WTC11 (cell line): ENCODE measurements at regions not wholly inside any gene's neighbourhood (a gene's known extent, or its start where the extent isn't known, plus 50 kb on each side); places are given as distances from the start of the nearest gene placed in this dataset.
A peak's percentile ranks its signal among the peaks of the same experiment; 100 is the strongest.
"Not testable (repeated sequence)": the region's sequence is repeated elsewhere in the genome, so short reads cannot be mapped to it uniquely, and the experiment has no call there.

Experiments
- ATAC-seq: fragments of 200-7000 bp; cut with Tn5 transposase; 2 replicates; pipeline ENCODE4 v1.10.0; 2021; ENCODE audit warnings: mild to moderate bottlenecking, moderate library complexity
- CTCF ChIA-PET: fragments of 300-600 bp; sonication (Branson Sonifier 250); formaldehyde crosslinking; loops from one replicate; lab custom pipeline; 2021; ENCODE audit warnings: antibody characterized with exemption; lab: Charles Lee
- POLR2A ChIA-PET: fragments of 350-600 bp; sonication (Branson Sonifier 250); formaldehyde crosslinking; loops from one replicate; lab custom pipeline; 2021; ENCODE audit warnings: antibody characterized with exemption; lab: Charles Lee
- DNase-seq: peaks from one replicate; pipeline ENCODE4 v3.0.0; 2021; ENCODE audit warnings: low spot score
- H3K27ac Mint-ChIP-seq: 2 replicates; pipeline ENCODE4 v1.8.0; 2021; ENCODE audit warnings: mixed read lengths
- H3K27me3 Mint-ChIP-seq: 2 replicates; pipeline ENCODE4 v1.8.0; 2021; ENCODE audit warnings: low read depth, mild to moderate bottlenecking, moderate library complexity, mixed read lengths
- H3K36me3 Mint-ChIP-seq: 2 replicates; pipeline ENCODE4 v1.8.0; 2021; ENCODE audit warnings: mixed read lengths
- H3K4me1 Mint-ChIP-seq: 2 replicates; pipeline ENCODE4 v1.8.0; 2022; ENCODE audit warnings: mixed read lengths
- H3K4me3 Mint-ChIP-seq: 2 replicates; pipeline ENCODE4 v1.8.0; 2021; ENCODE audit warnings: mild to moderate bottlenecking, moderate library complexity, mixed read lengths
- H3K9me3 Mint-ChIP-seq: 2 replicates; pipeline ENCODE4 v1.8.0; 2021; ENCODE audit warnings: mixed read lengths
- CBFB ChIP-seq: sonication (generic); formaldehyde crosslinking; IDR thresholded peaks from 2 replicates; pipeline ENCODE4 v1.8.1; 2022; ENCODE audit warnings: mild to moderate bottlenecking, low read depth, missing genetic modification reagents
- CREB1 ChIP-seq: sonication (generic); formaldehyde crosslinking; IDR thresholded peaks from 2 replicates; pipeline ENCODE4 v1.8.0; 2023; ENCODE audit warnings: mild to moderate bottlenecking, missing genetic modification reagents
- ELF4 ChIP-seq: sonication (generic); formaldehyde crosslinking; IDR thresholded peaks from 2 replicates; pipeline ENCODE4 v1.8.1; 2022; ENCODE audit warnings: low read depth, mild to moderate bottlenecking, moderate library complexity, missing genetic modification reagents
- FOXK1 ChIP-seq: sonication (generic); formaldehyde crosslinking; IDR thresholded peaks from 2 replicates; pipeline ENCODE4 v1.8.0; 2022; ENCODE audit warnings: mild to moderate bottlenecking, moderate library complexity, missing genetic modification reagents
- GRHL2 ChIP-seq: fragments of 250-450 bp; sonication (Bioruptor Pico); IDR thresholded peaks from 2 replicates; pipeline ENCODE4 v1.8.0; 2022; ENCODE audit warnings: mild to moderate bottlenecking, moderate library complexity; ENCODE audit not compliant: insufficient replicate concordance, severe bottlenecking
- MYBL2 ChIP-seq: sonication (generic); formaldehyde crosslinking; IDR thresholded peaks from 2 replicates; pipeline ENCODE4 v1.8.1; 2023; ENCODE audit warnings: mild to moderate bottlenecking, moderate library complexity, missing genetic modification reagents
- NFE2L1 ChIP-seq: sonication (generic); formaldehyde crosslinking; IDR thresholded peaks from 2 replicates; pipeline ENCODE4 v1.8.1; 2023; ENCODE audit warnings: missing genetic modification reagents
- PRRX2 ChIP-seq: fragments of 250-450 bp; sonication (Bioruptor Pico); IDR thresholded peaks from 2 replicates; pipeline ENCODE4 v1.8.0; 2021; ENCODE audit warnings: mild to moderate bottlenecking
- SMAD3 ChIP-seq: sonication (generic); formaldehyde crosslinking; IDR thresholded peaks from 2 replicates; pipeline ENCODE4 v1.8.0; 2022; ENCODE audit warnings: missing genetic modification reagents, mild to moderate bottlenecking, borderline replicate concordance
- SOX15 ChIP-seq: fragments of 250-450 bp; sonication (Bioruptor Pico); IDR thresholded peaks from 2 replicates; pipeline ENCODE4 v1.9.0; 2021; ENCODE audit warnings: mild to moderate bottlenecking
- SP1 ChIP-seq: sonication (generic); formaldehyde crosslinking; conservative IDR thresholded peaks from 2 replicates; pipeline ENCODE4 v1.8.1; 2022; ENCODE audit warnings: missing genetic modification reagents
- ZNF121 ChIP-seq: sonication (generic); formaldehyde crosslinking; IDR thresholded peaks from 2 replicates; pipeline ENCODE4 v1.8.0; 2023; ENCODE audit warnings: missing genetic modification reagents
- ZNF396 ChIP-seq: fragments of 250-450 bp; sonication (Bioruptor Pico); IDR thresholded peaks from 2 replicates; pipeline ENCODE4 v1.8.0; 2021; ENCODE audit warnings: mild to moderate bottlenecking, moderate library complexity, borderline replicate concordance
- ZNF423 ChIP-seq: fragments of 250-450 bp; sonication (Bioruptor Pico); IDR thresholded peaks from 2 replicates; pipeline ENCODE4 v2.1.2; 2022; ENCODE audit warnings: mild to moderate bottlenecking, moderate library complexity
- TF ChIP-seq, protein P1 (sequence below): sonication (generic); formaldehyde crosslinking; IDR thresholded peaks from 2 replicates; pipeline ENCODE4 v1.8.1; 2023; ENCODE audit warnings: mild to moderate bottlenecking, missing genetic modification reagents, borderline replicate concordance
- TF ChIP-seq, protein P2 (sequence below): sonication (generic); formaldehyde crosslinking; IDR thresholded peaks from 2 replicates; pipeline ENCODE4 v1.8.0; 2023; ENCODE audit warnings: mild to moderate bottlenecking, missing genetic modification reagents
- TF ChIP-seq, protein P3 (sequence below): sonication (generic); formaldehyde crosslinking; IDR thresholded peaks from 2 replicates; pipeline ENCODE4 v1.8.0; 2022; ENCODE audit warnings: mild to moderate bottlenecking, missing genetic modification reagents
- TF ChIP-seq, protein P4 (sequence below): fragments of 200-600 bp; IDR thresholded peaks from 2 replicates; pipeline ENCODE4 v1.8.0; 2022; ENCODE audit warnings: antibody characterized with exemption
- TF ChIP-seq, protein P5 (sequence below): sonication (generic); formaldehyde crosslinking; IDR thresholded peaks from 2 replicates; pipeline ENCODE4 v1.8.1; 2023; ENCODE audit warnings: mild to moderate bottlenecking, missing genetic modification reagents

DNA sequence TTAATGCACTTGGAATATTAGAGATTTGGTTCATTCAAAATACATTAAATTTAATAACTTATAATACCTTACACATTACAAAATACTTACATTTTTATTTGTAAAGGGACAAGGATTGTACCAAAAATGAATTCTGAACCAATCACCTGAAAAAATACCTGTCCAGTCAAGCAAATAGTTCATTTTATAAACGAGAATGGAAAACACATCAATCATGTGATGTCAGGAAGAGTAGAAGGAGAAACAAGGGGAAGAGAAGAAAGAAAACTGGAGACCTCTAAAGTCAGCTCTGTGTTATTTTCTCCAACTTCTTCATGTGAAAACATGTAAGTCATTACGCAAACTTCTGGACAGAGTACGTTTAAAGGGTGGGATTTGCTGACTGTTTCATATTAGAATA lies 989.0 kb upstream of the NUDT12 start (continued):
- TF ChIP-seq, protein P1, sequence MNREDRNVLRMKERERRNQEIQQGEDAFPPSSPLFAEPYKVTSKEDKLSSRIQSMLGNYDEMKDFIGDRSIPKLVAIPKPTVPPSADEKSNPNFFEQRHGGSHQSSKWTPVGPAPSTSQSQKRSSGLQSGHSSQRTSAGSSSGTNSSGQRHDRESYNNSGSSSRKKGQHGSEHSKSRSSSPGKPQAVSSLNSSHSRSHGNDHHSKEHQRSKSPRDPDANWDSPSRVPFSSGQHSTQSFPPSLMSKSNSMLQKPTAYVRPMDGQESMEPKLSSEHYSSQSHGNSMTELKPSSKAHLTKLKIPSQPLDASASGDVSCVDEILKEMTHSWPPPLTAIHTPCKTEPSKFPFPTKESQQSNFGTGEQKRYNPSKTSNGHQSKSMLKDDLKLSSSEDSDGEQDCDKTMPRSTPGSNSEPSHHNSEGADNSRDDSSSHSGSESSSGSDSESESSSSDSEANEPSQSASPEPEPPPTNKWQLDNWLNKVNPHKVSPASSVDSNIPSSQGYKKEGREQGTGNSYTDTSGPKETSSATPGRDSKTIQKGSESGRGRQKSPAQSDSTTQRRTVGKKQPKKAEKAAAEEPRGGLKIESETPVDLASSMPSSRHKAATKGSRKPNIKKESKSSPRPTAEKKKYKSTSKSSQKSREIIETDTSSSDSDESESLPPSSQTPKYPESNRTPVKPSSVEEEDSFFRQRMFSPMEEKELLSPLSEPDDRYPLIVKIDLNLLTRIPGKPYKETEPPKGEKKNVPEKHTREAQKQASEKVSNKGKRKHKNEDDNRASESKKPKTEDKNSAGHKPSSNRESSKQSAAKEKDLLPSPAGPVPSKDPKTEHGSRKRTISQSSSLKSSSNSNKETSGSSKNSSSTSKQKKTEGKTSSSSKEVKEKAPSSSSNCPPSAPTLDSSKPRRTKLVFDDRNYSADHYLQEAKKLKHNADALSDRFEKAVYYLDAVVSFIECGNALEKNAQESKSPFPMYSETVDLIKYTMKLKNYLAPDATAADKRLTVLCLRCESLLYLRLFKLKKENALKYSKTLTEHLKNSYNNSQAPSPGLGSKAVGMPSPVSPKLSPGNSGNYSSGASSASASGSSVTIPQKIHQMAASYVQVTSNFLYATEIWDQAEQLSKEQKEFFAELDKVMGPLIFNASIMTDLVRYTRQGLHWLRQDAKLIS (CRISPR knock-in tag) = no peak

DNA sequence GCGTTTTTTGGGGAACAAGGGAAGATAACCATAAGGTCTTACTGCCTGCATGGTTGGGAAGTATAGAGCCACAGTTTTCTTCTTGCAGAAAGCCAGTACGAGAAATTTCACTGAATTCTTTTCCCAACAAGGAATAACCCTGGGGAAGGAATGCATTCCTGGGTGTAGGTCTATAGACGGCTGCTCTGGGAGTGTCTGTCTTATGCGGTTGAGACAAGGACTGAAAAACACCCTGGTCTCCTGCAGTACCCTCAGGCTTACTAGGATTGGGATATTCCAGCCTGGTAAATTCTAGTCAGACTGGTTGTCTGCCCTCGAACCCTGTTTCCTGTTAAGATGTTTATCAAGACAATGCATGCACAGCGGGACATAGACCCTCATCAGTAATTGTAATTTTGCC lies 984.3 kb upstream of the NUDT12 start:
- CTCF ChIA-PET, H3K27me3 Mint-ChIP-seq, POLR2A ChIA-PET, H3K4me3 Mint-ChIP-seq, ATAC-seq: not testable (repeated sequence)
- Mint-ChIP-seq H3K27ac (peak overlapping the region; percentile 62), H3K9me3 (peaks cover 25% of the 10 kb centered on the region), H3K36me3 (peaks cover 24% of the 10 kb centered on the region), H3K4me1 (peaks cover 10% of the 10 kb centered on the region)
- DNase-seq = peak; percentile 24

DNA sequence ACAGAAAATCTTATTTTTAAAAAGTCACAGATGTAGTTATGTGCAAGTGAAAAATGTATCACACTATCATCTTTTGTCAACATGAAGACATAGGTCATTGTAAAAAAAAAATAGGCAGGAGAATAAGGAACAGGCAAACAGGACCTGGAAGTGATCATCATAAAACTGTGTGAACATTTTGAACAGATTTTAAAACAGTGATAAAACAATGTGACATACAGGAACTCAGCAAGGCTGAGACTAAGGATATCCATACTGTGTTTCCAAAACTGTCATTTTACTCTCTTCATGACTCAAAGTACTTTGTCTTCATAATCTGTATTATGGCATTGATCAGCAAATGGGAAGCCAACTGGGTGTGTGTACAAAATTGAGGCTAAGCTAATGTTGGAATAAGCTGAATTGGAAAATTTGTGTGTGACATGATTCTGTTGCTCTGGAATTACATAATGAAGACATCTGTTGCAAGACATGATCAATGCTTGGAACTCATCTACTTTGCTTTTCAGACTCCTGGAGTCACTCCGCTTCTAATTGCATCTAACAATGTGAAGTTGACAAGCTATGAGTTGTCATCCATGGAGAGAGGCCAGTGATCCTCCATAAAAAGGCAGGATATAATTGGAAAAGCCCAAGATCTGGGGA lies 978.7 kb upstream of the NUDT12 start:
- POLR2A ChIA-PET = no interaction called here
- H3K4me1 Mint-ChIP-seq = no peaks in the 10 kb centered on the region; the same call in none of the 2 replicates
- H3K27ac Mint-ChIP-seq = no peak overlapping the region
- ATAC-seq = no peak
- H3K27me3 Mint-ChIP-seq = no peaks in the 10 kb centered on the region
- H3K36me3 Mint-ChIP-seq = peaks cover 6% of the 10 kb centered on the region; the same call in 1 of the 2 replicates
- no peak for DNase-seq
- peaks cover 9% of the 10 kb centered on the region for H3K9me3 Mint-ChIP-seq
- no peak overlapping the region for H3K4me3 Mint-ChIP-seq
- TF ChIP-seq SP1 (CRISPR knock-in tag) = no peak
- no peak for TF ChIP-seq MYBL2 (CRISPR knock-in tag)
- no peak for TF ChIP-seq SMAD3 (CRISPR knock-in tag)
- no peak for TF ChIP-seq SOX15 (CRISPR knock-in tag)
- CTCF ChIA-PET = no interaction called here

DNA sequence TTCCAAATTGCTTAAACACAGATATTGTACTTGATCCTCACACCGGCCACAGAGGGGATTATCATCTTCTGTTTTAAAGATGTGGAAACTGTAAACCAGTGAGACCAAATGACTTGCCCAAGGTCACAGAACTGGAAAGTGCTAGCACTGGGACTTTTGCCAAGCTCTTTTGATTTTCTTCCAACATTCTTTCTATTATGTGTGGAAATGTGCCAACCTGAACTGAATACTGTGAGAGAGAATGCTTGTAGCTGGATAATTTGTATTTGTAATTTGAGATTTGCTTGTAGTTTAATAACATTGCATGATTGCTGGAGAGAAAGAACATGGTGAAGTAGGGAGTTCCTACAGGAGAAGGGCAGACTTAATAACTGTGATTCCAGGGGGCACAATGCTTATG lies 977.9 kb upstream of the NUDT12 start:
- no peak for DNase-seq
- Mint-ChIP-seq H3K27ac (no peak overlapping the region), H3K9me3 (peaks cover 5% of the 10 kb centered on the region; the same call in 1 of the 2 replicates), H3K36me3 (0 out of 2 replicates have a peak, but pooled peaks cover 2% of the 10 kb centered on the region), H3K27me3 (no peaks in the 10 kb centered on the region), H3K4me3 (no peak overlapping the region), H3K4me1 (peaks cover 8% of the 10 kb centered on the region)
- ATAC-seq = no peak
- ChIA-PET POLR2A (no interaction called here), CTCF (no interaction called here)
- TF ChIP-seq SMAD3 (CRISPR knock-in tag) = no peak
- TF ChIP-seq ZNF396 (CRISPR knock-in tag) = no peak
- TF ChIP-seq, protein P2, sequence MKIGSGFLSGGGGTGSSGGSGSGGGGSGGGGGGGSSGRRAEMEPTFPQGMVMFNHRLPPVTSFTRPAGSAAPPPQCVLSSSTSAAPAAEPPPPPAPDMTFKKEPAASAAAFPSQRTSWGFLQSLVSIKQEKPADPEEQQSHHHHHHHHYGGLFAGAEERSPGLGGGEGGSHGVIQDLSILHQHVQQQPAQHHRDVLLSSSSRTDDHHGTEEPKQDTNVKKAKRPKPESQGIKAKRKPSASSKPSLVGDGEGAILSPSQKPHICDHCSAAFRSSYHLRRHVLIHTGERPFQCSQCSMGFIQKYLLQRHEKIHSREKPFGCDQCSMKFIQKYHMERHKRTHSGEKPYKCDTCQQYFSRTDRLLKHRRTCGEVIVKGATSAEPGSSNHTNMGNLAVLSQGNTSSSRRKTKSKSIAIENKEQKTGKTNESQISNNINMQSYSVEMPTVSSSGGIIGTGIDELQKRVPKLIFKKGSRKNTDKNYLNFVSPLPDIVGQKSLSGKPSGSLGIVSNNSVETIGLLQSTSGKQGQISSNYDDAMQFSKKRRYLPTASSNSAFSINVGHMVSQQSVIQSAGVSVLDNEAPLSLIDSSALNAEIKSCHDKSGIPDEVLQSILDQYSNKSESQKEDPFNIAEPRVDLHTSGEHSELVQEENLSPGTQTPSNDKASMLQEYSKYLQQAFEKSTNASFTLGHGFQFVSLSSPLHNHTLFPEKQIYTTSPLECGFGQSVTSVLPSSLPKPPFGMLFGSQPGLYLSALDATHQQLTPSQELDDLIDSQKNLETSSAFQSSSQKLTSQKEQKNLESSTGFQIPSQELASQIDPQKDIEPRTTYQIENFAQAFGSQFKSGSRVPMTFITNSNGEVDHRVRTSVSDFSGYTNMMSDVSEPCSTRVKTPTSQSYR (CRISPR knock-in tag) = no peak
- no peak for TF ChIP-seq ZNF121 (CRISPR knock-in tag)
- TF ChIP-seq GRHL2 (CRISPR knock-in tag) = no peak
- TF ChIP-seq, protein P3, sequence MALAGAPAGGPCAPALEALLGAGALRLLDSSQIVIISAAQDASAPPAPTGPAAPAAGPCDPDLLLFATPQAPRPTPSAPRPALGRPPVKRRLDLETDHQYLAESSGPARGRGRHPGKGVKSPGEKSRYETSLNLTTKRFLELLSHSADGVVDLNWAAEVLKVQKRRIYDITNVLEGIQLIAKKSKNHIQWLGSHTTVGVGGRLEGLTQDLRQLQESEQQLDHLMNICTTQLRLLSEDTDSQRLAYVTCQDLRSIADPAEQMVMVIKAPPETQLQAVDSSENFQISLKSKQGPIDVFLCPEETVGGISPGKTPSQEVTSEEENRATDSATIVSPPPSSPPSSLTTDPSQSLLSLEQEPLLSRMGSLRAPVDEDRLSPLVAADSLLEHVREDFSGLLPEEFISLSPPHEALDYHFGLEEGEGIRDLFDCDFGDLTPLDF (CRISPR knock-in tag) = no peak
- no peak for TF ChIP-seq PRRX2 (CRISPR knock-in tag)
- TF ChIP-seq SP1 (CRISPR knock-in tag) = no peak
- no peak for TF ChIP-seq ELF4 (CRISPR knock-in tag)
- TF ChIP-seq CBFB (CRISPR knock-in tag) = no peak
- no peak for TF ChIP-seq NFE2L1
- TF ChIP-seq CREB1 (CRISPR knock-in tag) = no peak
- TF ChIP-seq ZNF423 = no peak
- TF ChIP-seq, protein P4, sequence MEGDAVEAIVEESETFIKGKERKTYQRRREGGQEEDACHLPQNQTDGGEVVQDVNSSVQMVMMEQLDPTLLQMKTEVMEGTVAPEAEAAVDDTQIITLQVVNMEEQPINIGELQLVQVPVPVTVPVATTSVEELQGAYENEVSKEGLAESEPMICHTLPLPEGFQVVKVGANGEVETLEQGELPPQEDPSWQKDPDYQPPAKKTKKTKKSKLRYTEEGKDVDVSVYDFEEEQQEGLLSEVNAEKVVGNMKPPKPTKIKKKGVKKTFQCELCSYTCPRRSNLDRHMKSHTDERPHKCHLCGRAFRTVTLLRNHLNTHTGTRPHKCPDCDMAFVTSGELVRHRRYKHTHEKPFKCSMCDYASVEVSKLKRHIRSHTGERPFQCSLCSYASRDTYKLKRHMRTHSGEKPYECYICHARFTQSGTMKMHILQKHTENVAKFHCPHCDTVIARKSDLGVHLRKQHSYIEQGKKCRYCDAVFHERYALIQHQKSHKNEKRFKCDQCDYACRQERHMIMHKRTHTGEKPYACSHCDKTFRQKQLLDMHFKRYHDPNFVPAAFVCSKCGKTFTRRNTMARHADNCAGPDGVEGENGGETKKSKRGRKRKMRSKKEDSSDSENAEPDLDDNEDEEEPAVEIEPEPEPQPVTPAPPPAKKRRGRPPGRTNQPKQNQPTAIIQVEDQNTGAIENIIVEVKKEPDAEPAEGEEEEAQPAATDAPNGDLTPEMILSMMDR = no peak
- TF ChIP-seq SOX15 (CRISPR knock-in tag) = no peak
- no peak for TF ChIP-seq FOXK1
- TF ChIP-seq, protein P5, sequence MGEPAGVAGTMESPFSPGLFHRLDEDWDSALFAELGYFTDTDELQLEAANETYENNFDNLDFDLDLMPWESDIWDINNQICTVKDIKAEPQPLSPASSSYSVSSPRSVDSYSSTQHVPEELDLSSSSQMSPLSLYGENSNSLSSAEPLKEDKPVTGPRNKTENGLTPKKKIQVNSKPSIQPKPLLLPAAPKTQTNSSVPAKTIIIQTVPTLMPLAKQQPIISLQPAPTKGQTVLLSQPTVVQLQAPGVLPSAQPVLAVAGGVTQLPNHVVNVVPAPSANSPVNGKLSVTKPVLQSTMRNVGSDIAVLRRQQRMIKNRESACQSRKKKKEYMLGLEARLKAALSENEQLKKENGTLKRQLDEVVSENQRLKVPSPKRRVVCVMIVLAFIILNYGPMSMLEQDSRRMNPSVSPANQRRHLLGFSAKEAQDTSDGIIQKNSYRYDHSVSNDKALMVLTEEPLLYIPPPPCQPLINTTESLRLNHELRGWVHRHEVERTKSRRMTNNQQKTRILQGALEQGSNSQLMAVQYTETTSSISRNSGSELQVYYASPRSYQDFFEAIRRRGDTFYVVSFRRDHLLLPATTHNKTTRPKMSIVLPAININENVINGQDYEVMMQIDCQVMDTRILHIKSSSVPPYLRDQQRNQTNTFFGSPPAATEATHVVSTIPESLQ (CRISPR knock-in tag) = no peak
